Transverse colon (tissue), 4 donors: ENCODE measurements at regions not wholly inside any gene's neighbourhood (a gene's known extent, or its start where the extent isn't known, plus 50 kb on each side); places are given as distances from the start of the nearest gene placed in this dataset.

ENCODE experiments used
- CTCF ChIP-seq, 5 experiments: fragments of 200-600 bp in 3 of 5; fragments of 450-650 bp in 2 of 5; sonication (generic) in 3 of 5; IDR thresholded peaks; 1 replicate in 2 of 5; 2 replicates in 3 of 5; pipeline ENCODE4 v1.5.1; 2016 to 2017; ENCODE audit warnings: antibody characterized with exemption in 5 of 5, inconsistent platforms in 3 of 5, mild to moderate bottlenecking in 2 of 5, moderate library complexity in 1 of 5
- POLR2A ChIP-seq: fragments of 450-650 bp; IDR thresholded peaks from one replicate; pipeline ENCODE4 v1.6.1; 2016; ENCODE audit warnings: antibody characterized with exemption, mild to moderate bottlenecking, moderate library complexity
- POLR2AphosphoS5 ChIP-seq, 3 donors: sonication (generic); formaldehyde crosslinking; IDR thresholded peaks; one replicate each; pipeline ENCODE4 v1.6.1; 2016; ENCODE audit warnings: antibody characterized with exemption in 3 of 3

GRCh38 chr3:38964204-38964603 is 87.5 kb downstream of the SCN11A start:
- TF ChIP-seq POLR2A (no peak), CTCF (IDR thresholded peaks at IDR 0.05) (no peak), POLR2AphosphoS5 (IDR thresholded peaks at IDR 0.05) (no peak)
